Gastroesophageal sphincter (tissue), 4 donors: ENCODE measurements at regions not wholly inside any gene's neighbourhood (a gene's known extent, or its start where the extent isn't known, plus 50 kb on each side); places are given as distances from the start of the nearest gene placed in this dataset.

Source experiments
- ATAC-seq: fragments of 150-250 bp; one replicate; pipeline ENCODE4 v1.9.1; 2016; ENCODE audit warnings: mild to moderate bottlenecking, moderate library complexity
- H3K27ac ChIP-seq, 4 donors: fragments of 200-600 bp; sonication (generic) in 3 of 4; 1 replicate in 3 of 4; 2 replicates in 1 of 4; pipeline ENCODE4 v1.5.1; 2016 to 2019
- H3K27me3 ChIP-seq: fragments of 200-600 bp; sonication (generic); one replicate; pipeline ENCODE4 v1.5.1; 2019
- H3K36me3 ChIP-seq, 2 donors: fragments of 200-600 bp; sonication (generic); one replicate each; pipeline ENCODE4 v1.5.1; 2019; ENCODE audit warnings: control low read depth in 1 of 2
- H3K4me1 ChIP-seq, 3 donors: fragments of 200-600 bp; sonication (generic); 1 replicate in 2 of 3; 2 replicates in 1 of 3; pipeline ENCODE4 v1.5.1; 2016 to 2019; ENCODE audit warnings: control low read depth in 2 of 3
- H3K4me3 ChIP-seq, 2 donors: fragments of 200-600 bp; sonication (generic); one replicate each; pipeline ENCODE4 v1.5.1; 2019; ENCODE audit warnings: mild to moderate bottlenecking in 1 of 2, moderate library complexity in 1 of 2
- H3K9me3 ChIP-seq, 3 donors: fragments of 200-600 bp; sonication (generic); one replicate each; pipeline ENCODE4 v1.5.1; 2017 to 2019; ENCODE audit warnings: control low read depth in 2 of 3
- CTCF ChIP-seq, 4 experiments: fragments of 200-600 bp in 2 of 4; fragments of 450-650 bp in 2 of 4; sonication (generic) in 1 of 4; IDR thresholded peaks; one replicate each; pipeline ENCODE4 v1.5.1; 2017 to 2019; ENCODE audit warnings: antibody characterized with exemption in 4 of 4, mild to moderate bottlenecking in 2 of 4, moderate library complexity in 2 of 4
- EP300 ChIP-seq: sonication (generic); formaldehyde crosslinking; IDR thresholded peaks from one replicate; pipeline ENCODE4 v1.6.1; 2017; ENCODE audit warnings: antibody characterized with exemption, mild to moderate bottlenecking
- POLR2A ChIP-seq, 2 donors: fragments of 450-650 bp; IDR thresholded peaks; one replicate each; pipeline ENCODE4 v1.6.1; 2017; ENCODE audit warnings: antibody characterized with exemption in 2 of 2, mild to moderate bottlenecking in 2 of 2, moderate library complexity in 1 of 2
- POLR2AphosphoS5 ChIP-seq: sonication (generic); formaldehyde crosslinking; IDR thresholded peaks from one replicate; pipeline ENCODE4 v1.6.1; 2017; ENCODE audit warnings: antibody characterized with exemption
- WGBS, 2 donors: methylation state at CpG; one replicate each; pipeline ENCODE4 v1.1.5; 2018; ENCODE audit warnings: low coverage in 1 of 2; 5-methylcytosine and 5-hydroxymethylcytosine counted together

DNA sequence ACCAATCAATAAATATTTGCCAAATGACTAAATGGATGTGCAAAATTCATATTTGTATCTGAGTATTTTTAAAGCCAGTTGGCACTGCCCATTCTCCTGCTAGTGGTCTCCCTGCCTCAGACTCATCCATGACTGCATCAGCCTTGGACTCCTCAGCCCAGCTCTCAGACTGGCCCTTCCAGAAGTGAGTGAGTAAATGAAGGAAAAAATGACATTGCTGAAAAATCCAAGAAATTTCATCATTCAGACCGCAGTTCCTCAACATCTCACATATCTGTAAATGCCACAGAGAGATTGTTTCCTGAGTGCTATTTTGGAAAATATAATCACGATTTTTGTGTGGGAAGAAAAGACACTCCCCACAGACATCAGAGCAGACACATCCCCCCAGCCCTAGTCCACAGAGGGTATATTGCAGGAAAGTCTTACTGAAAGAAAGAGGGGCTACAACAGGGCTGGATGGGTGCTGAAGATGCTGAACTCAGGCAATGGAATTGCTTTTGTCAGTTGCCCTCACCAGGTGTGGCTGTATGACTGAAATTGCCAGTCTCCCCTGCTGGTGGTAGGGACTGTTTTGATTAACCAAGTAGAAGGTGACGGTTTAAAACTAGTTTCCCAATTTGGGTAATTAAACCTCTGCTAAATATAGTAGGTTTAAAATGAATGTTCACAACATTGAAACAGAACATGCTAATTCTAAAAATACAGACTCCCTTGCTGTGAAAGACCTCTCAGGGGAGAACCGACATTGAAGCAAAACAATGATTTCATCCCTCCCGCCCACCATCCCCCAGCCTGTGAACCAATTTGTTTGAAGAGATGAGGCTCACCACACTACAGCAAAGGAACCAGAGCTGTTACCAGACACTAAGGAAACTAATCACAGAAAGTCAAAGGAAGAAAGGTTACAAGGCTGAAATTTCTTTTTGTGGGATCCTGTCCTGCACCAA is 158.8 kb downstream of the DEPDC1B start:
- H3K36me3 ChIP-seq = no peaks in the 10 kb centered on the region
- no peak for ATAC-seq
- H3K9me3 ChIP-seq = no peaks in the 10 kb centered on the region
- WGBS, 2 donors = 30% methylated on average over 4 of the region's 5 CpGs
- peak overlapping the region; percentile 39 to 69 (median 63) for H3K27ac ChIP-seq
- TF ChIP-seq EP300 = no peak
- H3K4me3 ChIP-seq = no peak overlapping the region
- no peaks in the 10 kb centered on the region for H3K27me3 ChIP-seq
- peaks cover 0 to 60% (median 18%) of the 10 kb centered on the region in 3 donors for H3K4me1 ChIP-seq

GRCh38 chr5:60538955-60539866 is 160.8 kb downstream of the DEPDC1B start:
- Histone ChIP-seq H3K27ac (peak overlapping the region in 3 of 4 donors; percentile 1 to 53 (median 51)), H3K9me3 (no peaks in the 10 kb centered on the region), H3K4me1 (peaks cover 0 to 41% (median 4%) of the 10 kb centered on the region in 3 donors), H3K27me3 (no peaks in the 10 kb centered on the region), H3K4me3 (no peak overlapping the region), H3K36me3 (no peaks in the 10 kb centered on the region)
- WGBS, 2 donors = 17 to 70% methylated on average over 1 of the region's 1 CpG
- no peak for ATAC-seq
- TF ChIP-seq EP300 = no peak
- TF ChIP-seq POLR2A (IDR thresholded peaks at IDR 0.05) = no peak
- TF ChIP-seq CTCF (IDR thresholded peaks at IDR 0.05) = no peak
- TF ChIP-seq POLR2AphosphoS5 = no peak

DNA sequence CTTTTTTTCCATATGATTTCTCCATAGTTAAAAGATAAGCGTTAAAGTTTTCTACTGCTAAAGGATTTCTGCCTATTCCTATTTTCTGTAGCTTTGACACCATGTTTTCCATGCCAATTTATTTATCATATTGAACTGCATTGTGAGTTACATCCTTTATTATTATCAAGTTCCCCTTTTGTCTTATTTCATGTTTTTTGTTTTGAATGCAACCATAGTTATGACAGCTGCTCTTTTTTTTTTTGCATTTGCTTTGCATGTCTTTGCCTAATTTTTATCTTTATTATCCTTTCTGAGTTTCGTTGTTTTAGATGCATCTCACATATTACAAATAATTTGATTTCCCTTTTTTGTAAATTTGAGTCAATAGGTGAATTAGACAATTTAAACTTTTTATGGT is 161.5 kb downstream of the DEPDC1B start:
- H3K36me3 ChIP-seq = no peaks in the 10 kb centered on the region
- no peaks in the 10 kb centered on the region for H3K9me3 ChIP-seq
- 66 to 72% methylated on average over 2 of the region's 2 CpGs for WGBS, 2 donors
- no peak for TF ChIP-seq POLR2A (IDR thresholded peaks at IDR 0.05)
- no peak for TF ChIP-seq EP300
- TF ChIP-seq POLR2AphosphoS5 = no peak
- no peak for TF ChIP-seq CTCF (IDR thresholded peaks at IDR 0.05)
- no peak for ATAC-seq
- no peak overlapping the region for H3K27ac ChIP-seq
- H3K4me3 ChIP-seq = no peak overlapping the region
- H3K27me3 ChIP-seq = no peaks in the 10 kb centered on the region
- peaks cover 0 to 40% (median 4%) of the 10 kb centered on the region in 3 donors for H3K4me1 ChIP-seq

DNA sequence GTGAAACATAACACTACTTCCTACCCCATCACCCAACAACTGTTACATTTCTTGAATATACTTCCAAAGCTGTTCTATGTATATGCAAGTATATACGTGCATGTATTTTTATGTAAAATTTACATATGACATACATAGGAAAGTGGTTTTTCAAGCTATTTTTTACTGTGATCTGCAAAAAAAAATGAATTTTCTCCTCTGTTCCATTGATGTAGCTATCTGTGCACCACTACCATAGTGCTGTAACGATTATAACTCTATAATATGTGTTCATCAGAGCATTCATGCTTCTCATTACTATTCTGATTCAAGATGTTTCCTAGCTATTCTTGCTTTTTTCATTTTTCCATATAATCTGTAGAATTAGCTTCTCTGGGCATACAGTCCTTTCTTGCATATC is 164.0 kb downstream of the DEPDC1B start:
- ATAC-seq = no peak
- H3K9me3 ChIP-seq = no peaks in the 10 kb centered on the region
- no peaks in the 10 kb centered on the region for H3K36me3 ChIP-seq
- WGBS, 2 donors = 91 to 96% methylated on average over 2 of the region's 2 CpGs
- H3K27me3 ChIP-seq = no peaks in the 10 kb centered on the region
- TF ChIP-seq POLR2AphosphoS5 (no peak), CTCF (IDR thresholded peaks at IDR 0.05) (no peak), POLR2A (IDR thresholded peaks at IDR 0.05) (no peak), EP300 (no peak)
- H3K27ac ChIP-seq = no peak overlapping the region
- peaks cover 0 to 21% (median 0%) of the 10 kb centered on the region in 3 donors for H3K4me1 ChIP-seq
- no peak overlapping the region for H3K4me3 ChIP-seq

- H3K4me1 ChIP-seq = peaks cover 0 to 13% (median 0%) of the 10 kb centered on the region in 3 donors
Observed at GRCh38 chr5:60535198-60535597, 164.8 kb downstream of the DEPDC1B start.

More at GRCh38 chr5:60535198-60535597, 164.8 kb downstream of the DEPDC1B start:
- TF ChIP-seq POLR2AphosphoS5 (no peak), POLR2A (IDR thresholded peaks at IDR 0.05) (no peak), CTCF (IDR thresholded peaks at IDR 0.05) (no peak), EP300 (no peak)
- no peaks in the 10 kb centered on the region for H3K9me3 ChIP-seq
- H3K4me3 ChIP-seq = no peak overlapping the region
- no peak for ATAC-seq
- H3K27me3 ChIP-seq = no peaks in the 10 kb centered on the region
- H3K36me3 ChIP-seq = no peaks in the 10 kb centered on the region
- H3K27ac ChIP-seq = no peak overlapping the region
